GM19025 (cell line): ENCODE measurements at regions not wholly inside any gene's neighbourhood (a gene's known extent, or its start where the extent isn't known, plus 50 kb on each side); places are given as distances from the start of the nearest gene placed in this dataset.
"Not testable (repeated sequence)": the region's sequence is repeated elsewhere in the genome, so short reads cannot be mapped to it uniquely, and the experiment has no call there.

ENCODE experiments used
- ATAC-seq: cut with Tn5 transposase; IDR thresholded peaks from one replicate; pipeline ENCODE4 v1.9.1; 2021; ENCODE audit warnings: mild to moderate bottlenecking, low read depth, moderate library complexity; ENCODE audit not compliant: unreplicated experiment

GRCh38 chr6:150456466-150456865 lies 87.7 kb downstream of the IYD start:
- ATAC-seq = no peak

- no peak for ATAC-seq
Observed at GRCh38 chr6:150456902-150457643, 88.3 kb downstream of the IYD start.

- ATAC-seq = no peak
Observed at GRCh38 chr6:150458579-150458978, 89.8 kb downstream of the IYD start.

GRCh38 chr6:150463852-150464251 lies 95.0 kb downstream of the IYD start:
- no peak for ATAC-seq

GRCh38 chr6:150464966-150465365 lies 96.2 kb downstream of the IYD start:
- no peak for ATAC-seq

GRCh38 chr6:150465610-150466009 lies 96.8 kb downstream of the IYD start:
- ATAC-seq = no peak

- ATAC-seq = no peak
Observed at GRCh38 chr6:150466196-150466595, 97.4 kb downstream of the IYD start.

GRCh38 chr6:150470131-150470530 lies 101.3 kb downstream of the IYD start:
- no peak for ATAC-seq

- no peak for ATAC-seq
Observed at GRCh38 chr6:150470960-150471665, 102.3 kb downstream of the IYD start.

GRCh38 chr6:150478656-150479545 lies 110.1 kb downstream of the IYD start:
- no peak for ATAC-seq

GRCh38 chr6:150482883-150483409 lies 114.1 kb downstream of the IYD start:
- no peak for ATAC-seq

- no peak for ATAC-seq
Observed at GRCh38 chr6:150485161-150485958, 114.3 kb upstream of the PLEKHG1 start.

- no peak for ATAC-seq
Observed at GRCh38 chr6:150486048-150486447, 113.6 kb upstream of the PLEKHG1 start.

- peak; percentile 3 for ATAC-seq
Observed at GRCh38 chr6:150490586-150490985, 109.1 kb upstream of the PLEKHG1 start.

GRCh38 chr6:150491131-150491810 lies 108.4 kb upstream of the PLEKHG1 start:
- peak; percentile 93 for ATAC-seq

- ATAC-seq = no peak
Observed at GRCh38 chr6:150491811-150492172, 107.9 kb upstream of the PLEKHG1 start.

- ATAC-seq = no peak
Observed at GRCh38 chr6:150492507-150492906, 107.2 kb upstream of the PLEKHG1 start.

GRCh38 chr6:150492941-150493340 lies 106.7 kb upstream of the PLEKHG1 start:
- no peak for ATAC-seq

- not testable (repeated sequence) for ATAC-seq
Observed at GRCh38 chr6:150493552-150493951, 106.1 kb upstream of the PLEKHG1 start.
